ENCODE measurements at regions not wholly inside any gene's neighbourhood (a gene's known extent, or its start where the extent isn't known, plus 50 kb on each side); places are given as distances from the start of the nearest gene placed in this dataset.

DNA sequence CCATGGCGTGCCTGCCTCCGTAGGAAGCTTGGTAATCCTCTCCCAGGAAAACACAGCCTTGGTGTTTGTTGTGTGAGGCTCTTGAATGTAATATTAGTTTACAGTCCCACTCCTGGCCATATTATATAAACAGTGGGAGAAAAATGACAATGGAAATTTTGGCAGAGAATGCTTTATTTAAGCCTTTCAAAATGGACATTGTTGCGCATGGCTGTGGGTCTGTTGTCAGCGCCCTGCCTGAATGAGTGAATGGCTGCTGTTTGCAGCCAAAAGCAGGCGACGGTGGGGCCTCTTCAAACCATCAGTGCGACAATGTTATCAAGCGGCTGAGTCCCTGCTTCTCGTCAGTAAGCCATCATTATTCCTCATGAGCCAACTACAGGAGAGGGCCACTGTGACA, 201.8 kb upstream of the RMST start:
- ChIA-PET POLR2A (ENCODE audit: unreplicated experiment) (no interaction called here), CTCF (no interaction called here)
- DNase-seq = no peak
- Histone ChIP-seq H3K79me2 (ENCODE audit: low read depth) (no peaks in the 10 kb centered on the region), H2AFZ (no peak overlapping the region), H3F3A (ENCODE audit: insufficient read depth, low read depth) (no peaks in the 10 kb centered on the region), H3K4me2 (no peak overlapping the region), H3K27ac (no peak overlapping the region), H3K9me2 (ENCODE audit: insufficient read depth) (no peaks in the 10 kb centered on the region), H3K9me3 (ENCODE audit: insufficient read depth, low read depth) (no peaks in the 10 kb centered on the region), H3K4me3 (no peak overlapping the region), H4K20me1 (ENCODE audit: insufficient read depth) (no peaks in the 10 kb centered on the region), H3K36me3 (ENCODE audit: low read depth) (no peaks in the 10 kb centered on the region), H3K4me1 (replicated peaks; ENCODE audit: insufficient read depth) (no peaks in the 10 kb centered on the region), H3K27me3 (ENCODE audit: insufficient read depth, low read depth) (peaks cover 9% of the 10 kb centered on the region; the same call in 1 of the 2 replicates)
- no peak for TF ChIP-seq EZH2 (IDR thresholded peaks at IDR 0.05; ENCODE audit: low read depth)
- TF ChIP-seq, protein P1, sequence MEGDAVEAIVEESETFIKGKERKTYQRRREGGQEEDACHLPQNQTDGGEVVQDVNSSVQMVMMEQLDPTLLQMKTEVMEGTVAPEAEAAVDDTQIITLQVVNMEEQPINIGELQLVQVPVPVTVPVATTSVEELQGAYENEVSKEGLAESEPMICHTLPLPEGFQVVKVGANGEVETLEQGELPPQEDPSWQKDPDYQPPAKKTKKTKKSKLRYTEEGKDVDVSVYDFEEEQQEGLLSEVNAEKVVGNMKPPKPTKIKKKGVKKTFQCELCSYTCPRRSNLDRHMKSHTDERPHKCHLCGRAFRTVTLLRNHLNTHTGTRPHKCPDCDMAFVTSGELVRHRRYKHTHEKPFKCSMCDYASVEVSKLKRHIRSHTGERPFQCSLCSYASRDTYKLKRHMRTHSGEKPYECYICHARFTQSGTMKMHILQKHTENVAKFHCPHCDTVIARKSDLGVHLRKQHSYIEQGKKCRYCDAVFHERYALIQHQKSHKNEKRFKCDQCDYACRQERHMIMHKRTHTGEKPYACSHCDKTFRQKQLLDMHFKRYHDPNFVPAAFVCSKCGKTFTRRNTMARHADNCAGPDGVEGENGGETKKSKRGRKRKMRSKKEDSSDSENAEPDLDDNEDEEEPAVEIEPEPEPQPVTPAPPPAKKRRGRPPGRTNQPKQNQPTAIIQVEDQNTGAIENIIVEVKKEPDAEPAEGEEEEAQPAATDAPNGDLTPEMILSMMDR (conservative IDR thresholded peaks at IDR 0.05) = no peak
- no TSS peak for BruUV-seq (replicated peaks)
- intact Hi-C loops (cut with micrococcal nuclease; ENCODE audit: unreplicated experiment) = no loop called here

DNA sequence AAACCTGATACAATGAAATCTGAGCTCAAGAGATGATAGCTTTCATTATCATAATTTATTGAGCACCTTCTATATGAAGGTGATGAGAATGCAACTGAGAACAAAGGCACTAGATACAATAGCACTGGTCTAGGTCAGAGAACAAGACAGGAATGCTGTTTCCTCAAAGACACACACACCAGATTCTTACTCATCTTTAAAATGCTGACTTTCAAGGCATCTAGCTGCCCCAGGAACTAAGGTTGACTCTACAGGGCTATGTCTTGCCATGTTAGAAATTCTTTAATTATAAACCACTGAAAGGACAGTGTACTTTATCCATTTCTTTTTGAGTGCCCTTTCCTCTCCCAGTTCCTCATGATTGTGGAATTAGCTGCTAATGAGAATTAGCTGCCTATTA, 195.4 kb upstream of the RMST start:
- no peak for TF ChIP-seq EZH2 (IDR thresholded peaks at IDR 0.05; ENCODE audit: low read depth)
- TF ChIP-seq, protein P1 (conservative IDR thresholded peaks at IDR 0.05) = no peak
- Histone ChIP-seq H3K4me3 (no peak overlapping the region), H3F3A (ENCODE audit: insufficient read depth, low read depth) (no peaks in the 10 kb centered on the region), H4K20me1 (ENCODE audit: insufficient read depth) (no peaks in the 10 kb centered on the region), H3K27me3 (ENCODE audit: insufficient read depth, low read depth) (no peaks in the 10 kb centered on the region), H3K9me3 (ENCODE audit: insufficient read depth, low read depth) (no peaks in the 10 kb centered on the region), H2AFZ (no peak overlapping the region), H3K9me2 (ENCODE audit: insufficient read depth) (no peaks in the 10 kb centered on the region), H3K36me3 (ENCODE audit: low read depth) (no peaks in the 10 kb centered on the region), H3K27ac (no peak overlapping the region), H3K79me2 (ENCODE audit: low read depth) (no peaks in the 10 kb centered on the region), H3K4me1 (replicated peaks; ENCODE audit: insufficient read depth) (no peaks in the 10 kb centered on the region), H3K4me2 (no peak overlapping the region)
- POLR2A ChIA-PET (ENCODE audit: unreplicated experiment) = no interaction called here
- intact Hi-C loops (cut with micrococcal nuclease; ENCODE audit: unreplicated experiment) = no loop called here
- DNase-seq = no peak
- no TSS peak for BruUV-seq (replicated peaks)
- CTCF ChIA-PET = no interaction called here

DNA sequence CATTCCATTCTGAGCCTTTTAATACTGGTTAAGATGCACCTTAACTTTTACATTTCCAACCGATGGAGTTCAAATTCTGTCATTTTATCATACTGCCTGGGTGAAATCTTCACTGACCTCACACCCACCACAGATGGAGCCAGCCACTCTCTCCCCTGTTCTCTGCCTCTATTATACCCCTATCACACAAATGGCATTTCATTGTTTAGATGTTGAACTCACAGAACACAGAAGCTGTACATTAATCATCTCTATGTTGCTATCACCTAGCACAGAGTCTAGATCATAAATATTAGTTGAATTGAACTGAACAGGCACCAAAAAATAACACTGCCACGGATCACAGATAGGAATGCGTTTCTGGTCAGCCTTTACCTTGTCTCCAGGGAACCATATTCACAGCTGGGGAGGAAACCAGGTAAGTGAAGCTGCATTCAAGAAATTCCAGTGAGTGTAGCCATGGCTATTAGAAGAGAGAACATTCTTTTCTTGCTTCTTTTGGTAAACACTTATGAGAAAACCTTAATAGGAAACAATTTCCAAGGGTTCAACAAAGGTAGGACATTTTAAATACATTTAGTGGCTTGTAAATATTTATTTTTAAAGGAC, 194.9 kb upstream of the RMST start:
- CTCF ChIA-PET = no interaction called here
- no peak for TF ChIP-seq EZH2 (IDR thresholded peaks at IDR 0.05; ENCODE audit: low read depth)
- TF ChIP-seq, protein P1 (conservative IDR thresholded peaks at IDR 0.05) = no peak
- no TSS peak for BruUV-seq (replicated peaks)

More for the DNA sequence above, 194.9 kb upstream of the RMST start:
- no peaks in the 10 kb centered on the region for H3K9me2 ChIP-seq (ENCODE audit: insufficient read depth)
- H3F3A ChIP-seq (ENCODE audit: insufficient read depth, low read depth) = no peaks in the 10 kb centered on the region
- H3K79me2 ChIP-seq (ENCODE audit: low read depth) = no peaks in the 10 kb centered on the region
- intact Hi-C loops (cut with micrococcal nuclease; ENCODE audit: unreplicated experiment) = no loop called here
- H3K4me3 ChIP-seq = no peak overlapping the region
- no peaks in the 10 kb centered on the region for H4K20me1 ChIP-seq (ENCODE audit: insufficient read depth)
- no peak overlapping the region for H3K4me2 ChIP-seq
- POLR2A ChIA-PET (ENCODE audit: unreplicated experiment) = no interaction called here
- no peak overlapping the region for H2AFZ ChIP-seq
- H3K36me3 ChIP-seq (ENCODE audit: low read depth) = no peaks in the 10 kb centered on the region
- H3K27me3 ChIP-seq (ENCODE audit: insufficient read depth, low read depth) = no peaks in the 10 kb centered on the region
- no peaks in the 10 kb centered on the region for H3K4me1 ChIP-seq (replicated peaks; ENCODE audit: insufficient read depth)
- DNase-seq = no peak
- no peak overlapping the region for H3K27ac ChIP-seq
- H3K9me3 ChIP-seq (ENCODE audit: insufficient read depth, low read depth) = no peaks in the 10 kb centered on the region
